IMR-90 (cell line): ENCODE measurements at regions not wholly inside any gene's neighbourhood (a gene's known extent, or its start where the extent isn't known, plus 50 kb on each side); places are given as distances from the start of the nearest gene placed in this dataset.

Experiments
- ATAC-seq: fragments of 200-7000 bp; cut with Tn5 transposase; 2 replicates; pipeline ENCODE4 v1.9.1; 2020; ENCODE audit warnings: low read depth, mild to moderate bottlenecking, moderate library complexity
- BruUV-seq: library from RNA; stranded (reverse); fragments of 400-500 nt; replicated peaks from 2 replicates; lab custom pipeline; 2021; lab: Mats Ljungman, UMichigan
- CTCF ChIA-PET: fragments of 300-600 bp; formaldehyde crosslinking; extraction: SDS; loops from one replicate; lab custom pipeline; 2021; ENCODE audit warnings: antibody characterized with exemption; lab: Yijun Ruan, JAX
- POLR2A ChIA-PET: fragments of 300-600 bp; sonication (Branson Sonifier 250); formaldehyde crosslinking; loops from one replicate; lab custom pipeline; 2022; ENCODE audit warnings: antibody characterized with exemption; ENCODE audit not compliant: unreplicated experiment; lab: Charles Lee
- DNase-seq: peaks from one replicate; pipeline ENCODE4 v3.0.0; 2013
- H2AFZ ChIP-seq: replicated peaks from 2 replicates; pipeline ENCODE3; 2013; ENCODE audit warnings: low read length, mild to moderate bottlenecking; ENCODE audit not compliant: poor library complexity
- H2AK5ac ChIP-seq: 2 replicates; pipeline ENCODE4 v1.6.1; 2013; ENCODE audit warnings: low read depth, low read length, inconsistent platforms
- H2AK9ac ChIP-seq: replicated peaks from 2 replicates; pipeline ENCODE3; 2013; ENCODE audit warnings: mild to moderate bottlenecking, low read depth, low read length, moderate library complexity; ENCODE audit not compliant: poor library complexity
- H2BK120ac ChIP-seq: 2 replicates; pipeline ENCODE4 v1.6.1; 2013; ENCODE audit warnings: low read depth, low read length, inconsistent platforms
- H2BK15ac ChIP-seq: 3 replicates; pipeline ENCODE4 v1.6.1; 2013; ENCODE audit warnings: low read depth, low read length, inconsistent platforms
- H2BK20ac ChIP-seq: 2 replicates; pipeline ENCODE4 v1.6.1; 2013; ENCODE audit warnings: low read depth, mild to moderate bottlenecking, inconsistent platforms, low read length, moderate library complexity
- H2BK5ac ChIP-seq: 2 replicates; pipeline ENCODE4 v1.6.1; 2013; ENCODE audit warnings: mild to moderate bottlenecking, low read depth, low read length, inconsistent platforms; ENCODE audit not compliant: poor library complexity, severe bottlenecking
- H3K14ac ChIP-seq: replicated peaks from 2 replicates; pipeline ENCODE4 v1.6.1; 2013; ENCODE audit warnings: low read depth, low read length, inconsistent platforms
- H3K18ac ChIP-seq: 2 replicates; pipeline ENCODE4 v1.6.1; 2013; ENCODE audit warnings: low read depth, low read length, control low read depth
- H3K23ac ChIP-seq: 2 replicates; pipeline ENCODE4 v1.6.1; 2013; ENCODE audit warnings: low read depth, low read length, inconsistent platforms
- H3K27ac ChIP-seq: 2 replicates; pipeline ENCODE4 v1.5.1; 2013; ENCODE audit warnings: mild to moderate bottlenecking, control low read depth, low read length; ENCODE audit not compliant: insufficient read depth
- H3K27me3 ChIP-seq: 2 replicates; pipeline ENCODE4 v1.6.1; 2013; ENCODE audit warnings: low read length; ENCODE audit not compliant: control insufficient read depth, insufficient read depth
- H3K36me3 ChIP-seq: 2 replicates; pipeline ENCODE4 v1.6.1; 2013; ENCODE audit warnings: low read length, mixed read lengths; ENCODE audit not compliant: control insufficient read depth, insufficient read depth
- H3K4ac ChIP-seq: 2 replicates; pipeline ENCODE4 v1.6.1; 2013; ENCODE audit warnings: low read depth, low read length, inconsistent platforms
- H3K4me1 ChIP-seq: 2 replicates; pipeline ENCODE4 v1.6.1; 2013; ENCODE audit warnings: low read length, mixed read lengths; ENCODE audit not compliant: control insufficient read depth, insufficient read depth
- H3K4me2 ChIP-seq: 2 replicates; pipeline ENCODE4 v1.6.1; 2013; ENCODE audit warnings: low read depth, mild to moderate bottlenecking, control low read depth, low read length, moderate library complexity
- H3K4me3 ChIP-seq: 2 replicates; pipeline ENCODE4 v1.5.1; 2013; ENCODE audit warnings: low read depth, mild to moderate bottlenecking, control low read depth, low read length, moderate library complexity; ENCODE audit not compliant: insufficient read depth
- H3K56ac ChIP-seq: 2 replicates; pipeline ENCODE4 v1.6.1; 2013; ENCODE audit warnings: low read length, inconsistent platforms; ENCODE audit not compliant: insufficient read depth; ENCODE audit errors: extremely low read depth
- H3K79me1 ChIP-seq, 2 experiments: 2 replicates each; pipeline ENCODE4 v1.6.1; 2013; ENCODE audit warnings: low read length in 2 of 2, inconsistent platforms in 1 of 2, low read depth in 1 of 2
- H3K9ac ChIP-seq: 2 replicates; pipeline ENCODE4 v1.6.1; 2013; ENCODE audit warnings: low read depth, low read length, control low read depth
- H3K9me1 ChIP-seq: 2 replicates; pipeline ENCODE4 v1.6.1; 2013; ENCODE audit warnings: low read length, inconsistent platforms; ENCODE audit not compliant: insufficient read depth
- H3K9me3 ChIP-seq: 2 replicates; pipeline ENCODE4 v1.6.1; 2013; ENCODE audit warnings: low read length; ENCODE audit not compliant: control insufficient read depth, insufficient read depth
- H4K20me1 ChIP-seq: 2 replicates; pipeline ENCODE4 v1.6.1; 2013; ENCODE audit warnings: low read length, inconsistent platforms; ENCODE audit not compliant: insufficient read depth
- H4K5ac ChIP-seq: 2 replicates; pipeline ENCODE4 v1.6.1; 2013; ENCODE audit warnings: mild to moderate bottlenecking, low read depth, low read length, control low read depth
- H4K8ac ChIP-seq, 2 experiments: 2 replicates each; pipeline ENCODE4 v1.6.1; 2013; ENCODE audit warnings: low read depth in 2 of 2, low read length in 2 of 2, control low read depth in 1 of 2, inconsistent platforms in 1 of 2
- H4K91ac ChIP-seq: 2 replicates; pipeline ENCODE4 v1.6.1; 2013; ENCODE audit warnings: low read depth, low read length, inconsistent platforms; ENCODE audit not compliant: insufficient read depth
- BHLHE40 ChIP-seq: fragments of 150-350 bp; IDR thresholded peaks from 2 replicates; pipeline ENCODE4 v1.6.1; 2016; ENCODE audit warnings: mild to moderate bottlenecking, low read depth, low read length
- CEBPB ChIP-seq: IDR thresholded peaks from 2 replicates; pipeline ENCODE4 v1.6.1; 2012; ENCODE audit warnings: low read depth, low read length, improper control_type of control experiment
- CHD1 ChIP-seq: IDR thresholded peaks from 2 replicates; pipeline ENCODE4 v1.6.1; 2012; ENCODE audit warnings: low read depth, low read length, improper control_type of control experiment
- CTCF ChIP-seq: conservative IDR thresholded peaks from 2 replicates; pipeline ENCODE4 v1.5.1; 2012; ENCODE audit warnings: mild to moderate bottlenecking, low read depth, low read length, improper control_type of control experiment
- ELK1 ChIP-seq: fragments of 150-350 bp; IDR thresholded peaks from 2 replicates; pipeline ENCODE4 v1.6.1; 2016; ENCODE audit warnings: low read depth, mild to moderate bottlenecking, low read length, moderate library complexity, borderline replicate concordance
- FOS ChIP-seq: fragments of 150-350 bp; IDR thresholded peaks from 2 replicates; pipeline ENCODE4 v1.6.1; 2016; ENCODE audit warnings: low read depth, low read length
- MAFK ChIP-seq: IDR thresholded peaks from 2 replicates; pipeline ENCODE4 v1.6.1; 2012; ENCODE audit warnings: low read depth, low read length, improper control_type of control experiment
- MXI1 ChIP-seq: IDR thresholded peaks from 2 replicates; pipeline ENCODE4 v1.6.1; 2012; ENCODE audit warnings: low read depth, mild to moderate bottlenecking, low read length, moderate library complexity, borderline replicate concordance
- NFE2L2 ChIP-seq: fragments of 150-350 bp; IDR thresholded peaks from 2 replicates; pipeline ENCODE4 v1.6.1; 2016; ENCODE audit warnings: low read depth, mild to moderate bottlenecking, low read length
- POLR2A ChIP-seq: IDR thresholded peaks from 2 replicates; pipeline ENCODE4 v1.6.1; 2012; ENCODE audit warnings: mild to moderate bottlenecking, low read depth, low read length
- RAD21 ChIP-seq: IDR thresholded peaks from 2 replicates; pipeline ENCODE4 v1.6.1; 2012; ENCODE audit warnings: low read length, improper control_type of control experiment
- RCOR1 ChIP-seq: IDR thresholded peaks from 2 replicates; pipeline ENCODE4 v1.6.1; 2012; ENCODE audit warnings: mild to moderate bottlenecking, low read length, improper control_type of control experiment; ENCODE audit not compliant: insufficient replicate concordance
- RFX5 ChIP-seq: IDR thresholded peaks from 2 replicates; pipeline ENCODE4 v1.8.0; 2012; ENCODE audit warnings: low read depth, mild to moderate bottlenecking, low read length, moderate library complexity
- SMC3 ChIP-seq: fragments of 150-350 bp; IDR thresholded peaks from 2 replicates; pipeline ENCODE4 v1.6.1; 2016; ENCODE audit warnings: low read depth, mild to moderate bottlenecking, antibody characterized with exemption, low read length, moderate library complexity
- WGBS, 2 experiments: methylation state at CpG; one replicate each; pipeline versions ENCODE4 v1.1.5 to v1.1.7; 2013; ENCODE audit warnings: missing lambda C conversion rate in 2 of 2; ENCODE audit not compliant: insufficient read length in 1 of 2; ENCODE audit errors: extremely low coverage in 2 of 2; 5-methylcytosine and 5-hydroxymethylcytosine counted together
- dilution Hi-C: fragments of 300-500 bp; cut with HindIII; formaldehyde crosslinking; loops from one replicate; pipeline ENCODE4 v1.14.3; 2018; ENCODE audit warnings: low sequenced_read_pairs; ENCODE audit not compliant: unreplicated experiment
- in situ Hi-C: fragments of 300-500 bp; cut with MboI; formaldehyde crosslinking; loops from 3 replicates; pipeline ENCODE4 v1.14.3; 2019; ENCODE audit warnings: low sequenced_read_pairs, inconsistent platforms, mixed read lengths
- intact Hi-C: fragments of 100-400 bp; cut with micrococcal nuclease; formaldehyde crosslinking; loops from 2 replicates; pipeline ENCODE4 v1.10.0; 2022
- TF ChIP-seq, protein P1 (sequence below): fragments of 150-350 bp; IDR thresholded peaks from 2 replicates; pipeline ENCODE4 v1.6.1; 2017; ENCODE audit warnings: mild to moderate bottlenecking, antibody characterized with exemption, low read length, low read depth

DNA sequence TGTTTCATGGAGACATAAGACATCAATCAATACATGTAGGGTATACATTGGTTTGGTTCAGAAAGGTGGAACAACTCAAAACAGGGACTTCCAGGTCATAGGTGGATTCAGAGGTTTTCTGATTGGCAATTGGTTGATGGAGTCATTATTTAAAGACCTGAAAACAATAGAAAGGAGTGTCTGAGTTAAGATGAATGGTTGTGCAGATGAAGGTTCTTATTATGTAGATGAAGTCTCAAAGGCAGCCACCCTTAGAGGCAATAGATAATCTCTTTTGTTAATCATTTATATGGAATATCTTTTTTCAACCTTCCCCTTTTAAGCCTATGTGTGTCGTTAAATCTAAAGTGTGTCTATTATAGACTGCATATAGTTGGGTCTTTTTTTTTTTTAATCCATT is 67.8 kb upstream of the LYPLAL1 start:
- Histone ChIP-seq H3K27ac (no peak overlapping the region), H3K18ac (no peak overlapping the region), H2AK9ac (no peak overlapping the region), H3K4me3 (no peak overlapping the region), H4K5ac (no peak overlapping the region), H3K9ac (no peak overlapping the region), H3K4me1 (no peaks in the 10 kb centered on the region), H3K36me3 (no peaks in the 10 kb centered on the region), H4K20me1 (no peaks in the 10 kb centered on the region), H3K23ac (no peak overlapping the region), H2AFZ (no peak overlapping the region), H3K4me2 (no peak overlapping the region), H3K9me3 (no peaks in the 10 kb centered on the region), H3K56ac (no peak overlapping the region), H2BK20ac (no peak overlapping the region), H2BK120ac (no peak overlapping the region), H3K79me1 (no peaks in the 10 kb centered on the region), H2BK5ac (no peak overlapping the region), H4K91ac (no peak overlapping the region), H3K4ac (no peak overlapping the region), H3K9me1 (no peaks in the 10 kb centered on the region), H2AK5ac (no peak overlapping the region), H4K8ac (no peak overlapping the region), H3K14ac (no peak overlapping the region), H3K27me3 (no peaks in the 10 kb centered on the region), H2BK15ac (no peak overlapping the region)
- no peak for DNase-seq
- no peak for ATAC-seq
- ChIA-PET CTCF (no interaction called here), POLR2A (no interaction called here)
- BruUV-seq, result no TSS peak
- in situ Hi-C loops (no loop called here), dilution Hi-C loops (no loop called here), intact Hi-C loops (no loop called here)
- no CpG with 5 or more reads among the region's 1 CpG for WGBS, 2 experiments
- TF ChIP-seq ELK1 (no peak), RFX5 (no peak), NFE2L2 (no peak), BHLHE40 (no peak), RCOR1 (no peak), FOS (no peak), CHD1 (no peak), POLR2A (no peak), MXI1 (no peak), CEBPB (no peak), SMC3 (no peak), CTCF (no peak), MAFK (no peak), RAD21 (no peak)
- TF ChIP-seq, protein P1, sequence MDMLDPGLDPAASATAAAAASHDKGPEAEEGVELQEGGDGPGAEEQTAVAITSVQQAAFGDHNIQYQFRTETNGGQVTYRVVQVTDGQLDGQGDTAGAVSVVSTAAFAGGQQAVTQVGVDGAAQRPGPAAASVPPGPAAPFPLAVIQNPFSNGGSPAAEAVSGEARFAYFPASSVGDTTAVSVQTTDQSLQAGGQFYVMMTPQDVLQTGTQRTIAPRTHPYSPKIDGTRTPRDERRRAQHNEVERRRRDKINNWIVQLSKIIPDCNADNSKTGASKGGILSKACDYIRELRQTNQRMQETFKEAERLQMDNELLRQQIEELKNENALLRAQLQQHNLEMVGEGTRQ, result no peak
